Skin of body (tissue), 1 donor: ENCODE measurements at regions not wholly inside any gene's neighbourhood (a gene's known extent, or its start where the extent isn't known, plus 50 kb on each side); places are given as distances from the start of the nearest gene placed in this dataset.

ENCODE experiments used
- DNase-seq: peaks from one replicate; lab custom pipeline; 2025; lab: John Stamatoyannopoulos, UW

- no peak for DNase-seq
Observed at GRCh38 chr16:86039606-86040005, 140.6 kb downstream of the IRF8 start.

DNA sequence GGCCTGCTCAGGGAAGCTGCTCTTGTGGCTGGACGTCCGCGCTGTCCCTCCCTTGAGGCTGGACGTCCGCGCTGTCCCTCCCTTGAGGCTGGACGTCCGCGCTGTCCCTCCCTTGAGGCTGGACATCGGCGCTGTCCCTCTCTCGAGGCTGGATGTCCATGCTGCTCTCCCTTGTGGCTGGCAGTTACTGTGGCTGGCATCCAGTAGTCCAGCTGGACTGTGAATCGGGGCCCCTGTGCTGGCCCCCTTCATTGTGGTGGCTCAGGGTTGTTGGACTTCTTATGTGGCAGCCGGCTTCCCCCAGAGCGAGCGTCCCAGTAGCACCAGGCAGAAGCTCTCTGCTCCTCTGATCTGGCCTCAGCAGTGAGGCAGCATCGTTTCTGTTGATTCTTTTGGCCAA is 141.5 kb downstream of the IRF8 start:
- DNase-seq: no peak

DNA sequence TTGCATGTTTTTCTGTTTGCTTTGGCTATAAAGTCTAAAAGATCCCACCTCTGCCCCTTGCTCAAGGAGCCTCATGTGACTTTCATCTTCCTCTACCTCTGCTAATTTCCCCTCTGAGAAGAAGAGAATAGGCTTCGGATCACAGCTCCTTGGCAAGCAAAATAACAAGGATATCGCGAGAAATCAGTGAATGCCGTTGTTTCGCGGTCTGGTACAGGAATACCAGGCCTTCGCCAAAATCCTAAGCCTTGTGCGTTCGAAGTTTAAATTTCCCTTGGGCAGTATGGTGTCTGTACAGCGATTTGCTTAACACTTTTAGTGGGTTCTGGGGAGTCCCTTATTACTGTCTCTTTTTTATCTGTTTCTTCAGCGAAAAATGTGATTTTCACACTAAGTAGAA is 142.3 kb downstream of the IRF8 start:
- DNase-seq: no peak

DNA sequence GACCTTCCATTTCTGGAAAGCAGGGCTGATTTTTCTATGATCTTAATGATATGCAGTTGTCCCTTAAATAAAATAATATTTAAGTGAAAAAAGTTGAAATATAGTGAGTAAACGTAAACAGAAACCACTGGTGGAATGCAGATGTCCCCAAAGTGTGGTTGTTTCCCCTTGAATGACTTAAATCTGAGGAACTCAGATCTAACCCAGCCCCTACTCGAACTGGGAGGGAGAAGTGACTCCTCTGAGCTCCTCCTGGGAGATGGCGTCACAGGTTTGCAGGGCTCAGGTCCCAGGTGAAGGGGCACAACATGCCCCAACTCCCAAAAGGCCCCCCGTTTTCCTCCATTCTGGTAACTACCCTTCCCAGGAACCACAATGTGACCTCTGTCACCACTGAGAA is 142.8 kb downstream of the IRF8 start:
- no peak for DNase-seq

GRCh38 chr16:86042393-86042792 is 143.4 kb downstream of the IRF8 start:
- DNase-seq: no peak

DNA sequence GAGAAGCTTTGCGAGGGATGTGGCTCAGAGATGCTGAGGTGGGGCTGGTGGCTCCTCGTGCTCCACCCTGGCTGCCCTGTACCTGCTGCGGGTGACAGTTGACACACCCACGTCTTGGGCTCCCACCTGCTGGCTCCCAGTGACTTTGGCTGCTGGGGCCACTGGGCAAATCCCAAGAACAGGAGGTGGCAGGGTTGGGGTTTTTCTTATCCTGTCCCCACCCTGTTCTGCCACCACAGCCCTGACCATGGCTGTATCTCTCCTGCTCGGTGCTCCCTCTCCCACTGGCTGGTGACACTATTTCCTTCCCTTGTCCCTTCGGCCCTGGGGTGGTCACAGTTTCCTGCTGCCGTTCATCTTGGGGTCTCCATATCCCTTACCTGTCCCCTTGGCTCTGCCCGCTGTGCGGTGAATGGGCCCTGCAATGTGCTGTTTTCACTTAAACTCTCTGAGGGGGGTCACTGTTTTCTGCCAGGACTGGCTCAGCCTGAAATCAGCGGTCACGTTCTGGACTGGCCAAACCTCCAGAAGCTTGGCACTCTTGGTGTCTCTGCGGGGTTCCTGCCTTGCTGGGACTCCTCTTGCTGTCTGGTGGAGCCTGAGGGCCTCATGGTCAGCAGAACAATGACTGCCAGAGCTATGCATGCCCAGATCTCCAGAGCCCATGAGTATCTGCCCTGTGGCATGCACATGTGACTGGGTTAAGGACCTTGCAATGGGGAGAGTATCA is 144.2 kb downstream of the IRF8 start:
- no peak for DNase-seq

DNA sequence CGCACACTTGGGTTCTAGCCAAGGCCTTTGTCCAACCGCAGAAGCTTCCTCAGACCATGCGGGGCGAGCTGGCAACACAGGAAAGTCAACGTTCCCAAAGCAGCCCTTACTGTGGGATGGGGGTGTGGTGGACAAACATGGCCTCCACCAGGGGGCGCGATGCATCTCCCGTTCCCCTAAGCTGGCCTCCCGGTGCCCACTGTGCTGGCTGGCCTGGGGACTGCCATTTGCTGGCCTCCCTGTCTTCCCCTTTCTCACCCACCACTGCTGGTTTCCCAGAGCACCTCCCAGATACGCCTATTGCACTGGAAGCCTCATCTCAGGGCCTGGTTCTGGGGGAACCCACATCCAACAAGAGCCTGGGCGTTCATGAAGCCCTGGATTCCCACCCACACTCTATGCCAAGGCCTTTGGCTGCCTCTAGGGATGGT is 145.3 kb downstream of the IRF8 start:
- DNase-seq: no peak

- no peak for DNase-seq
Observed at GRCh38 chr16:86044881-86045590, 146.1 kb downstream of the IRF8 start.

- no peak for DNase-seq
Observed at GRCh38 chr16:86045591-86045971, 146.6 kb downstream of the IRF8 start.

GRCh38 chr16:86046026-86046425 is 147.1 kb downstream of the IRF8 start:
- no peak for DNase-seq

- DNase-seq: no peak
Observed at GRCh38 chr16:86046667-86047270, 147.8 kb downstream of the IRF8 start.

DNA sequence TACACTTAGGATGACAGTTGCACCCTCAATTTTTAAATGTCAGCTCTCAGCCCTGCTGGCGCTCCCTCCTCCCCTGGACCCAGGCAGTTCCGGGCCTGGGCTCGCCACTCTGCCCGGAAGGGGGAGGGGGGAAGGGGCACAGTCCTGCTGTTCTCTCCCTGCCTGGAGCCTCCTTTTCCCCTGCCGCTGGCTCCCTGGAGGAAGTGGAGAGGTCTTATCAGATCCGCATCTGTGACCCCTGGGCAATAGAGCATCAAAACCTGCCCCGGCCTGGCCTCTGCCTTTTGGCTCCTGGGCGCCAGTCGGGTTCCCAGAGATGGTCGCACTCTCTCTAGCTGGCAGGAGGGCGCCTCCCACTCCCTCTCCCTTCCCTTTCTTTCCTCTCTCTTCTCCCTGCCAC is 149.3 kb downstream of the IRF8 start:
- no peak for DNase-seq

DNA sequence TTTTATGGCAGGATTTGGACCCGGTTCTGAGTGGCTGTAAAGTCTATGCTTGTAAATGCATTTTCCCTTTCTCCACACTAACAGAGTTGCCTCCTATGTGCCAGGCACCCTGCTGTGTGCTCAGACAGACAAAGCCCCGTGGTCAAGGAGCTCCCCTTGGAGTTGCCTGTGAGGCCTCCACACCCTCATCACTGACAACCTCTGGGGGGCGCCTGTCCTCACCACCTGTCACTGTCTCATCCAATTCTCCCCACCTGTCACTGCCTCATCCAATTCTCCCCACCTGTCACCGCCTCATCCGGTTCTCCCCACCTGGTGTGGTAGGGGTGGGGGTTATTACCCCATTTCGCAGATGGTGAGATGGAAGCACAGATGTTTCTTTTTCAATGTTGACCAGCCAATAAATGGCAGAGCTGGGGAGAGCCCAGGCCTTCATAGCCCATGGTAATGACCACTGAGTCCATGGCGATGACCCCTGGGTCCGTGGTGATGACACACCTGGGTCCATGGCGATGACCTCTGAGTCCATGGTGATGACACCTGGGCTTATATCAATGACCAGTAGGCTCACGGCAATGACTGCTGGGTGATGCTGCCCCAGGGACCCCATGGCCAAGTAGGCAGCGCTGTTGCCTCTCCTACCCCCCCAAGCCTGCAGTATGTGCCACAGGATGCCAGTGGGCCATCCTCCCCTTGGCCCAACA is 150.1 kb downstream of the IRF8 start:
- DNase-seq: no peak

DNA sequence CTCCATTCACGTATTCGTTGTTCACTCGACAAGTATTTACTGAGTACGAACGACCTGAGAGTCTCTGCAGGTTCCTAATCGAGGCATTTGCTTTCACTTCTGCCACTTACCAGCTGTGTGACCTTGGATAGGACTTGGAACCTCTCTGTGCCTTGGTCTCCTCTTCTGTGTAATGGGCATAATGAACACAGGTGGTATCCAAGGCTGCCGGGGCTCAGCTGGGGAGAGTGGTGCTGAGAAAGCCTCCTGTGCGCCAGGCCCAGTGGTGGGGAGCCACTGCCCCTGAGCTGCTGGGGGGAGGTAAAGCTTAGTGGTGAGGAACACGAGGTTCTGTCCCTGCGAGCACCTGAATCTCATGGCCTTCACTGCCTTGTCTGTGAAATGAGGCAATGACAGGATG is 150.7 kb downstream of the IRF8 start:
- no peak for DNase-seq

GRCh38 chr16:86050111-86050510 is 151.1 kb downstream of the IRF8 start:
- DNase-seq: no peak

DNA sequence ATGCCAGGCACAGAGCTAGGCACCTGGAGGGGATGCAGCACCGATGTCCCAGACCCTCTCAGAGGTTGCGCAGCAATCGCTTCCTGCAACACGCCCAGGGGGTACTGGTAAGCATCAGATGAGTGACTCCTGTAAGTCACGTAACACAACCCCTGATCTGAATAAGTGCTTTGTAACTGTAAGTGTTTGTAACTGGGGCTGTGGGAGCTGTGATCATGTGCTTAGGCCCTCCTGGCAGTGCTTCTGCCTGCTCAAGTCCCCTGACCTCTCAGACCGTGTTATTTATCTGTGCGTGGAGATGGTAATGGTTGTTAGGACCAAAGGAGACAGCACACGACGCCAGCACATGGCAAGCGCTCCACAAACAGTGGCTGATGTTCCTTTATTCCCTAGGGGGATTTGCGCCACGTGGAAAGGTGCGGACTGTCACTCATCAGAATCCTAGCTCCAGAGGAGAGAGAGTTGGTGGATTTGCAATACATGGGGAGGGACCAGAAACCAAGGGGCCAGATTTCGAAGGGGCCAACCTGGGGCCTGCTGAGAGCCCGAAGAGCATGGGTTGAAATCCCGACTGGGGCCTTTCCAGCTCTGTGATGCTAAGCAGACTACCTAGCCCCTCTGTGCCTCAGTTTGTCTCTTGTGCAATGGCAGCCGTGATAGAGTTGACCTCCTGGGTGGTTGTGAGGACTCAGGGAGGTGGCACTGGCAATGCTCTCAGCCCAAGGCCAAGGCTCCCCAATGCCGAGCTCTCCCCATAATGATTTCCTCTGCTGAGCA is 151.8 kb downstream of the IRF8 start:
- DNase-seq: no peak

DNA sequence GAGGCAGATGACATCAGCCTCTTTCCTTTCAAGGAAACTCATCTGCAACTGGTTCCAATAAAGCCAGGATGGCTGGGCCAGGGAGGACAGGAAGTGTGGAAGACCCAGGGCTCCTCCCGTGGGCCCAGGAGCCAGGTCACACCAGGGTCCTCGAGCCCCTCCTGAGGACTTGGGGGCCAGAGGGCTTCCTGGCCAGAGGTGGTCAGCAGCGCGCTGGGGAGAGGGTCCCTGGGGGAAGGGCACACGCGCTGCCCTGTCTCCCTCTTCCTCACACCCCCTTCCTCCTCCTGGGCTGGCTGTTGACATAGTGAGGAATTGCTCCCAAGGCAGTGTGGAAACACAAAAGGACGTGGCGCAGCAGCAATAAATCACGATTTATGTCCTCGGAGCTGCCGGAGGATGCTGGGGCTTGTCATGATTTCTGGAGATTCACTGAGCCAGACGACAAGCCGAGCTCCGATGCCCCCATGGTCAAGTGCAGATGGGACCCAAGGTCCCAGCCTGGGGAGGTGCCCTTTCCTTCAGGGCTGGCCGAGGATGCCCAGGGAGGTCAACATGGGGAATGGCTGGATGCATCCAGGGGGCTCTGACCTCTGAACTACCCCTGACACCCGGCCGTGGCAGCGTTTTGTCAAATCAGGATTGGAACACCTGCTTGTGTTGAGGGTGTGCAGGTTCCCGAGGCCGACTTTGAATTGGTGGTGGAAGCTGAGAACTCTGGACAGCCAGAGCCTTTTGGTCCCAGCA is 152.6 kb downstream of the IRF8 start:
- peak; percentile 77 for DNase-seq

- no peak for DNase-seq
Observed at GRCh38 chr16:86052115-86052670, 153.2 kb downstream of the IRF8 start.

- DNase-seq: no peak
Observed at GRCh38 chr16:86052926-86053325, 154.0 kb downstream of the IRF8 start.
